ENCODE measurements at regions not wholly inside any gene's neighbourhood (a gene's known extent, or its start where the extent isn't known, plus 50 kb on each side); places are given as distances from the start of the nearest gene placed in this dataset.

DNA sequence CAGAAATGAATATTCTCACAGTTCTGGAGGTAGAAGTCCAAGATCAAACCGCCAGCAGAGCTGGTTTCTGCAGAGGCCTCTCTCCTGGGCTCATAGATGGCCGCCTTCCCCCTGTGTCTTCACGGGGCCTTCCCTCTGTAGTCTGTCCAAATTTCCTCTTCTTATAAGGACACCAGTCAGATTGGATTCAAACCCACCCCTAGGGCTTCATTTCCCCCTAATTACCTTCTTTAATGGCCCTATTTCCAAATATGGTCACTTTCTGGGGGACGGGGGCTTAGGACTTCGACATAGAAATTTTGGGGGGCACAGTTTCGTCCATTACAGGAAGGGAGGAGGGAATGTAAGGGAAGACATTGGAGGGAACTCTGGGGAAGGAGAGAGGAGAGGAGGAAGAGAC, 132.6 kb downstream of the DDX1 start:
- TF ChIP-seq CTCF (IDR thresholded peaks at IDR 0.05 in 4 of 5, conservative IDR thresholded peaks at IDR 0.05 in 1 of 5) (no peak), POLR2A (IDR thresholded peaks at IDR 0.05) (no peak)
